ENCODE measurements at regions not wholly inside any gene's neighbourhood (a gene's known extent, or its start where the extent isn't known, plus 50 kb on each side); places are given as distances from the start of the nearest gene placed in this dataset.

GRCh38 chr2:38148501-38148900 is 72.5 kb upstream of the CYP1B1 start:
- Mint-ChIP-seq H3K4me3 (no peak overlapping the region), H3K27ac (no peak overlapping the region), H3K27me3 (ENCODE audit: low read depth) (no peaks in the 10 kb centered on the region), H3K36me3 (ENCODE audit: insufficient read depth in 1 of 3, low read depth in 3 of 3) (no peaks in the 10 kb centered on the region), H3K9me3 (no peaks in the 10 kb centered on the region; a peak in 1 of 5 replicates), H3K4me1 (peaks cover 9 to 14% of the 10 kb centered on the region in 2 experiments)
- no peak overlapping the region for H3K9ac ChIP-seq (ENCODE audit: extremely low read depth, insufficient read length, low read length)
- H2BK15ac ChIP-seq (ENCODE audit: low read depth, low read length), result no peak overlapping the region
- no peaks in the 10 kb centered on the region for H3K27me3 ChIP-seq (ENCODE audit: insufficient read depth, low read length)
- H3T11ph ChIP-seq (ENCODE audit: low read length), result no peak overlapping the region
- no peak overlapping the region for H4K91ac ChIP-seq (ENCODE audit: insufficient read length, low read depth, low read length)
- no peaks in the 10 kb centered on the region for H3K79me1 ChIP-seq (ENCODE audit: insufficient read depth, low read depth, low read length, poor library complexity, severe bottlenecking)
- H3K79me2 ChIP-seq (ENCODE audit: insufficient read depth, low read length), result no peaks in the 10 kb centered on the region
- H3K9me3 ChIP-seq (ENCODE audit: control insufficient read depth, low read depth, low read length), result no peaks in the 10 kb centered on the region
- H2AFZ ChIP-seq (ENCODE audit: low read length), result no peak overlapping the region
- no peak overlapping the region for H3K23ac ChIP-seq (ENCODE audit: insufficient read length, low read depth, low read length)
- H3K4me2 ChIP-seq (ENCODE audit: insufficient read depth, insufficient read length, low read length), result no peak overlapping the region
- no peaks in the 10 kb centered on the region for H3K23me2 ChIP-seq (ENCODE audit: insufficient read length, low read depth, low read length, poor library complexity, severe bottlenecking)
- H3K4ac ChIP-seq (ENCODE audit: low read depth, low read length), result no peak overlapping the region
- no peak overlapping the region for H3K14ac ChIP-seq (ENCODE audit: insufficient read depth, low read length)
- WGBS (ENCODE audit: extremely low coverage, insufficient read length, low lambda C conversion rate), result no CpG with 5 or more reads among the region's 5 CpGs
- no peak overlapping the region for H2BK120ac ChIP-seq (ENCODE audit: low read depth, low read length, poor library complexity, severe bottlenecking)
- no peak overlapping the region for H4K8ac ChIP-seq (replicated peaks; ENCODE audit: insufficient read length, low read depth, low read length)
- H2BK12ac ChIP-seq (ENCODE audit: insufficient read length, low read depth, low read length), result no peak overlapping the region
- H4K5ac ChIP-seq (ENCODE audit: insufficient read length, low read depth, low read length), result no peak overlapping the region
- H4K20me1 ChIP-seq (ENCODE audit: control insufficient read depth, insufficient read depth, insufficient read length), result no peaks in the 10 kb centered on the region
- H3K18ac ChIP-seq (ENCODE audit: insufficient read length, low read depth, low read length), result no peak overlapping the region
- no peak for DNase-seq
- no peak overlapping the region for H3K56ac ChIP-seq (ENCODE audit: insufficient read length, low read depth, low read length)
- no peak overlapping the region for H2BK5ac ChIP-seq (ENCODE audit: insufficient read length, low read length)
- H3K27ac ChIP-seq (ENCODE audit: insufficient read length, low read depth, low read length), result no peak overlapping the region
- H2BK20ac ChIP-seq (ENCODE audit: low read depth, low read length, poor library complexity, severe bottlenecking), result no peak overlapping the region
- H3K4me1 ChIP-seq (ENCODE audit: insufficient read depth, low read length), result peaks cover 4% of the 10 kb centered on the region; the same call in 1 of the 2 replicates
- H2AK5ac ChIP-seq (ENCODE audit: insufficient read length, low read length), result no peak overlapping the region
- TF ChIP-seq CTCF (conservative IDR thresholded peaks at IDR 0.05), result no peak
